ENCODE measurements at regions not wholly inside any gene's neighbourhood (a gene's known extent, or its start where the extent isn't known, plus 50 kb on each side); places are given as distances from the start of the nearest gene placed in this dataset.

GRCh38 chr15:87243474-87243873 is 1013.1 kb downstream of the NTRK3 start:
- TF ChIP-seq CTCF (IDR thresholded peaks at IDR 0.05) (no peak), ZFX (IDR thresholded peaks at IDR 0.05; ENCODE audit: borderline replicate concordance) (no peak)

All from 22Rv1 (cell line).